ENCODE measurements at regions not wholly inside any gene's neighbourhood (a gene's known extent, or its start where the extent isn't known, plus 50 kb on each side); places are given as distances from the start of the nearest gene placed in this dataset.

GRCh38 chr7:138244606-138245005, 168.3 kb downstream of the AKR1D1 start:
- no peak for TF ChIP-seq REST (IDR thresholded peaks at IDR 0.05; ENCODE audit: insufficient read depth in 1 of 2, low read depth in 2 of 2, low read length in 2 of 2)
- no peak for TF ChIP-seq TAF1 (IDR thresholded peaks at IDR 0.05; ENCODE audit: borderline replicate concordance, insufficient read depth, low read length)
- no peak for TF ChIP-seq POLR2AphosphoS5 (IDR thresholded peaks at IDR 0.05; ENCODE audit: low read depth, low read length)
- no peak for TF ChIP-seq SIN3A (IDR thresholded peaks at IDR 0.05; ENCODE audit: borderline replicate concordance, insufficient read depth, low read length)
- TF ChIP-seq FOXP2 (optimal IDR thresholded peaks at IDR 0.05; ENCODE audit: borderline replicate concordance, extremely low read depth, extremely low read length, insufficient read depth): no peak

GRCh38 chr7:138245216-138245615, 169.0 kb downstream of the AKR1D1 start:
- TF ChIP-seq TAF1 (IDR thresholded peaks at IDR 0.05; ENCODE audit: borderline replicate concordance, insufficient read depth, low read length): no peak
- no peak for TF ChIP-seq FOXP2 (optimal IDR thresholded peaks at IDR 0.05; ENCODE audit: borderline replicate concordance, extremely low read depth, extremely low read length, insufficient read depth)
- TF ChIP-seq POLR2AphosphoS5 (IDR thresholded peaks at IDR 0.05; ENCODE audit: low read depth, low read length): no peak

- no peak for TF ChIP-seq FOXP2 (optimal IDR thresholded peaks at IDR 0.05; ENCODE audit: borderline replicate concordance, extremely low read depth, extremely low read length, insufficient read depth)
- no peak for TF ChIP-seq SIN3A (IDR thresholded peaks at IDR 0.05; ENCODE audit: borderline replicate concordance, insufficient read depth, low read length)
- TF ChIP-seq REST (IDR thresholded peaks at IDR 0.05; ENCODE audit: insufficient read depth in 1 of 2, low read depth in 2 of 2, low read length in 2 of 2): no peak
- no peak for TF ChIP-seq POLR2AphosphoS5 (IDR thresholded peaks at IDR 0.05; ENCODE audit: low read depth, low read length)
- TF ChIP-seq TAF1 (IDR thresholded peaks at IDR 0.05; ENCODE audit: borderline replicate concordance, insufficient read depth, low read length): no peak
Observed at GRCh38 chr7:138245682-138246081, 169.4 kb downstream of the AKR1D1 start.

- no peak for TF ChIP-seq FOXP2 (optimal IDR thresholded peaks at IDR 0.05; ENCODE audit: borderline replicate concordance, extremely low read depth, extremely low read length, insufficient read depth)
- no peak for TF ChIP-seq SIN3A (IDR thresholded peaks at IDR 0.05; ENCODE audit: borderline replicate concordance, insufficient read depth, low read length)
- TF ChIP-seq POLR2AphosphoS5 (IDR thresholded peaks at IDR 0.05; ENCODE audit: low read depth, low read length): no peak
- no peak for TF ChIP-seq TAF1 (IDR thresholded peaks at IDR 0.05; ENCODE audit: borderline replicate concordance, insufficient read depth, low read length)
- no peak for TF ChIP-seq REST (IDR thresholded peaks at IDR 0.05; ENCODE audit: insufficient read depth in 1 of 2, low read depth in 2 of 2, low read length in 2 of 2)
Observed at GRCh38 chr7:138246428-138246827, 170.2 kb downstream of the AKR1D1 start.

- TF ChIP-seq FOXP2 (optimal IDR thresholded peaks at IDR 0.05; ENCODE audit: borderline replicate concordance, extremely low read depth, extremely low read length, insufficient read depth) (no peak), SIN3A (IDR thresholded peaks at IDR 0.05; ENCODE audit: borderline replicate concordance, insufficient read depth, low read length) (no peak), TAF1 (IDR thresholded peaks at IDR 0.05; ENCODE audit: borderline replicate concordance, insufficient read depth, low read length) (no peak), REST (IDR thresholded peaks at IDR 0.05; ENCODE audit: insufficient read depth in 1 of 2, low read depth in 2 of 2, low read length in 2 of 2) (no peak), POLR2AphosphoS5 (IDR thresholded peaks at IDR 0.05; ENCODE audit: low read depth, low read length) (no peak)
Observed at GRCh38 chr7:138247081-138247480, 170.8 kb downstream of the AKR1D1 start.
